Neural cell (in vitro differentiated cells): ENCODE measurements at regions not wholly inside any gene's neighbourhood (a gene's known extent, or its start where the extent isn't known, plus 50 kb on each side); places are given as distances from the start of the nearest gene placed in this dataset.

Experiments
- H2AFZ ChIP-seq: fragments of 200-600, 300-800 bp; sonication (generic), shearing (Covaris generic); 2 replicates; pipeline ENCODE4 v1.6.0; 2014; ENCODE audit warnings: low read depth, mild to moderate bottlenecking, antibody characterized with exemption, low read length, moderate library complexity
- H3F3A ChIP-seq: fragments of 200-600 bp; shearing (Covaris generic); 2 replicates; pipeline ENCODE4 v1.6.1; 2016; ENCODE audit warnings: mild to moderate bottlenecking, moderate library complexity, mixed read lengths, antibody characterized with exemption, low read length; ENCODE audit not compliant: insufficient read depth, poor library complexity, severe bottlenecking
- H3K27ac ChIP-seq: fragments of 200-600, 300-800 bp; sonication (generic), shearing (Covaris generic); 2 replicates; pipeline ENCODE4 v1.5.1; 2014; ENCODE audit warnings: mild to moderate bottlenecking, low read length, moderate library complexity
- H3K27me3 ChIP-seq: fragments of 300-800, 200-600 bp; sonication (generic), shearing (Covaris generic); 2 replicates; pipeline ENCODE4 v1.6.0; 2014; ENCODE audit warnings: mild to moderate bottlenecking, low read depth, low read length, moderate library complexity; ENCODE audit not compliant: insufficient read depth
- H3K36me3 ChIP-seq: fragments of 300-800, 200-600 bp; sonication (generic), shearing (Covaris generic); 2 replicates; pipeline ENCODE4 v1.5.1; 2014; ENCODE audit warnings: mild to moderate bottlenecking, antibody characterized with exemption, low read length, moderate library complexity; ENCODE audit not compliant: insufficient read depth
- H3K4me2 ChIP-seq: fragments of 300-800, 200-600 bp; sonication (generic), shearing (Covaris generic); 2 replicates; pipeline ENCODE4 v1.6.0; 2014; ENCODE audit warnings: mild to moderate bottlenecking, low read length
- H3K4me3 ChIP-seq: fragments of 300-800, 200-600 bp; sonication (generic), shearing (Covaris generic); 2 replicates; pipeline ENCODE4 v1.5.1; 2014; ENCODE audit warnings: mild to moderate bottlenecking, low read length, moderate library complexity
- H3K79me2 ChIP-seq: fragments of 200-600 bp; shearing (Covaris generic); replicated peaks from 2 replicates; pipeline ENCODE4 v1.6.0; 2014; ENCODE audit warnings: mild to moderate bottlenecking, low read length, moderate library complexity; ENCODE audit not compliant: insufficient read depth
- H3K9ac ChIP-seq: fragments of 300-800, 200-600 bp; sonication (generic), shearing (Covaris generic); 2 replicates; pipeline ENCODE4 v1.6.1; 2016; ENCODE audit warnings: mild to moderate bottlenecking, low read length, mixed read lengths
- H3K9me2 ChIP-seq: fragments of 200-600 bp; shearing (Covaris generic); 2 replicates; pipeline ENCODE4 v1.6.1; 2016; ENCODE audit warnings: mild to moderate bottlenecking, low read length, mixed read lengths; ENCODE audit not compliant: insufficient read depth
- H3K9me3 ChIP-seq: fragments of 200-600, 300-800 bp; sonication (generic), shearing (Covaris generic); 2 replicates; pipeline ENCODE4 v1.6.1; 2016; ENCODE audit warnings: mild to moderate bottlenecking, mixed run types, low read length, moderate library complexity, mixed read lengths
- H4K20me1 ChIP-seq: fragments of 200-600 bp; shearing (Covaris generic); 2 replicates; pipeline ENCODE4 v1.6.1; 2016; ENCODE audit warnings: mild to moderate bottlenecking, mixed run types; ENCODE audit not compliant: insufficient read depth
- CTCF ChIP-seq: fragments of 450-650 bp; IDR thresholded peaks from 2 replicates; pipeline ENCODE4 v1.5.1; 2014; ENCODE audit warnings: antibody characterized with exemption, mild to moderate bottlenecking, moderate library complexity; ENCODE audit not compliant: poor library complexity, severe bottlenecking
- EP300 ChIP-seq: fragments of 450-650 bp; conservative IDR thresholded peaks from 2 replicates; pipeline ENCODE4 v1.6.1; 2014; ENCODE audit warnings: antibody characterized with exemption, mild to moderate bottlenecking, moderate library complexity; ENCODE audit not compliant: poor library complexity, severe bottlenecking
- EZH2 ChIP-seq: fragments of 200-600, 300-800 bp; shearing (Covaris generic), sonication (generic); IDR thresholded peaks from 2 replicates; pipeline ENCODE4 v1.6.1; 2014; ENCODE audit warnings: antibody characterized with exemption, low read length, borderline replicate concordance, mild to moderate bottlenecking; ENCODE audit not compliant: insufficient read depth, poor library complexity, severe bottlenecking
- MXI1 ChIP-seq: fragments of 450-650 bp; conservative IDR thresholded peaks from 2 replicates; pipeline ENCODE4 v1.6.1; 2014; ENCODE audit warnings: antibody characterized with exemption, mild to moderate bottlenecking; ENCODE audit not compliant: poor library complexity, severe bottlenecking
- POLR2AphosphoS5 ChIP-seq: IDR thresholded peaks from 2 replicates; pipeline ENCODE4 v1.6.1; 2012
- RAD21 ChIP-seq: fragments of 450-650 bp; conservative IDR thresholded peaks from 2 replicates; pipeline ENCODE4 v1.6.1; 2014; ENCODE audit warnings: antibody characterized with exemption, mild to moderate bottlenecking, moderate library complexity
- REST ChIP-seq: IDR thresholded peaks from 2 replicates; pipeline ENCODE4 v1.6.1; 2012; ENCODE audit warnings: borderline replicate concordance
- SMC3 ChIP-seq: fragments of 450-650 bp; conservative IDR thresholded peaks from 2 replicates; pipeline ENCODE4 v1.6.1; 2014; ENCODE audit warnings: antibody characterized with exemption, mild to moderate bottlenecking, moderate library complexity; ENCODE audit not compliant: poor library complexity
- TAF1 ChIP-seq: IDR thresholded peaks from 2 replicates; pipeline ENCODE4 v1.6.1; 2012; ENCODE audit warnings: low read depth

- H3K9me3 ChIP-seq: no peaks in the 10 kb centered on the region
- no peaks in the 10 kb centered on the region for H3F3A ChIP-seq
- H4K20me1 ChIP-seq: no peaks in the 10 kb centered on the region
- no peak overlapping the region for H3K4me2 ChIP-seq
- no peaks in the 10 kb centered on the region for H3K9me2 ChIP-seq
- TF ChIP-seq POLR2AphosphoS5 (no peak), SMC3 (no peak), TAF1 (no peak), CTCF (no peak), MXI1 (no peak), REST (no peak), EP300 (no peak), RAD21 (no peak), EZH2 (no peak)
- no peaks in the 10 kb centered on the region for H3K79me2 ChIP-seq
- no peak overlapping the region for H3K4me3 ChIP-seq
- H2AFZ ChIP-seq: no peak overlapping the region
- H3K27me3 ChIP-seq: no peaks in the 10 kb centered on the region
- no peak overlapping the region for H3K9ac ChIP-seq
- H3K27ac ChIP-seq: no peak overlapping the region
- no peaks in the 10 kb centered on the region for H3K36me3 ChIP-seq
Observed at GRCh38 chr5:128881502-128882018, 83.7 kb upstream of the SLC27A6 start.

GRCh38 chr5:128885649-128886255 is 79.5 kb upstream of the SLC27A6 start:
- TF ChIP-seq EZH2 (no peak), POLR2AphosphoS5 (no peak), EP300 (no peak), SMC3 (no peak), TAF1 (no peak), REST (no peak), RAD21 (no peak), MXI1 (no peak), CTCF (no peak)
- H3K4me2 ChIP-seq: no peak overlapping the region

More at GRCh38 chr5:128885649-128886255, 79.5 kb upstream of the SLC27A6 start:
- Histone ChIP-seq H2AFZ (no peak overlapping the region), H3K9ac (no peak overlapping the region), H3F3A (no peaks in the 10 kb centered on the region), H3K27me3 (no peaks in the 10 kb centered on the region), H3K9me2 (no peaks in the 10 kb centered on the region), H3K9me3 (no peaks in the 10 kb centered on the region), H3K36me3 (no peaks in the 10 kb centered on the region), H4K20me1 (no peaks in the 10 kb centered on the region), H3K79me2 (no peaks in the 10 kb centered on the region), H3K27ac (no peak overlapping the region), H3K4me3 (no peak overlapping the region)
